ENCODE measurements at regions not wholly inside any gene's neighbourhood (a gene's known extent, or its start where the extent isn't known, plus 50 kb on each side); places are given as distances from the start of the nearest gene placed in this dataset.
A peak's percentile ranks its signal among the peaks of the same experiment; 100 is the strongest.

- DNase-seq (ENCODE audit: low read depth) = no peak
- no peak for TF ChIP-seq CTCF (conservative IDR thresholded peaks at IDR 0.05; ENCODE audit: low read depth, low read length)
Observed at GRCh38 chr4:12879496-12879895, 604.6 kb downstream of the RAB28 start.

GRCh38 chr4:12875640-12876243 is 608.4 kb downstream of the RAB28 start:
- TF ChIP-seq CTCF (conservative IDR thresholded peaks at IDR 0.05; ENCODE audit: low read depth, low read length) = no peak
- no peak for DNase-seq (ENCODE audit: low read depth)
- no peak overlapping the region for H3K4me3 ChIP-seq (ENCODE audit: low read length)

More at GRCh38 chr4:12879496-12879895, 604.6 kb downstream of the RAB28 start:
- no peak overlapping the region for H3K4me3 ChIP-seq (ENCODE audit: low read length)

GRCh38 chr4:12873351-12873750 is 610.8 kb downstream of the RAB28 start:
- no peak for DNase-seq (ENCODE audit: low read depth)
- TF ChIP-seq CTCF (conservative IDR thresholded peaks at IDR 0.05; ENCODE audit: low read depth, low read length) = no peak

GRCh38 chr4:12861422-12861821 is 622.7 kb downstream of the RAB28 start:
- TF ChIP-seq CTCF (conservative IDR thresholded peaks at IDR 0.05; ENCODE audit: low read depth, low read length) = no peak
- no peak overlapping the region for H3K4me3 ChIP-seq (ENCODE audit: low read length)
- DNase-seq (ENCODE audit: low read depth) = no peak

More at GRCh38 chr4:12873351-12873750, 610.8 kb downstream of the RAB28 start:
- no peak overlapping the region for H3K4me3 ChIP-seq (ENCODE audit: low read length)

GRCh38 chr4:12852338-12853307 is 631.5 kb downstream of the RAB28 start:
- DNase-seq (ENCODE audit: low read depth) = peak; percentile 31

GRCh38 chr4:12846368-12846767 is 637.8 kb downstream of the RAB28 start:
- DNase-seq (ENCODE audit: low read depth) = no peak
- no peak overlapping the region for H3K4me3 ChIP-seq (ENCODE audit: low read length)
- TF ChIP-seq CTCF (conservative IDR thresholded peaks at IDR 0.05; ENCODE audit: low read depth, low read length) = no peak

More at GRCh38 chr4:12852338-12853307, 631.5 kb downstream of the RAB28 start:
- peak; percentile 65 for TF ChIP-seq CTCF (conservative IDR thresholded peaks at IDR 0.05; ENCODE audit: low read depth, low read length)
- no peak overlapping the region for H3K4me3 ChIP-seq (ENCODE audit: low read length)

All from retinal pigment epithelial cell (primary cell).